Heart left ventricle (tissue), 13 donors: ENCODE measurements at regions not wholly inside any gene's neighbourhood (a gene's known extent, or its start where the extent isn't known, plus 50 kb on each side); places are given as distances from the start of the nearest gene placed in this dataset.

ENCODE experiments used
- CTCF ChIP-seq, 12 donors: fragments of 200-600 bp; sonication (generic) in 4 of 12; IDR thresholded peaks; one replicate each; pipeline versions ENCODE4 v1.5.0 to v1.8.0; 2018 to 2022; ENCODE audit warnings: antibody characterized with exemption in 12 of 12, mild to moderate bottlenecking in 5 of 12
- POLR2A ChIP-seq, 2 donors: fragments of 450-650 bp; IDR thresholded peaks; one replicate each; pipeline ENCODE4 v1.6.1; 2017; ENCODE audit warnings: antibody characterized with exemption in 2 of 2, mild to moderate bottlenecking in 2 of 2, moderate library complexity in 2 of 2
- donor health status: ischemic (EF 13 %, LVEDD 7.1; RV severe dilation, severe dysfunction).
- donor health status: DM: no; HTN: yes; CAD: no.
- donor health status: DM: no; HTN: no; CAD: no.
- donor health status: ischemic (EF 25% LVEDD 6.9; RV normal size, moderate dysfunction).
- donor health status: ischemic (EF 25% LVEDD 5.7; RV mildly dilated, moderate dysfunction).
- donor health status: ischemic (EF 35%, LVEDD 5.7; RV mildly dilated, moderate dysfunction).
- donor health status: nonischemic (EF 11% LVEDD 7.7; RV severe dilation, severe dysfunction).
- donor health status: DM: yes; HTN: yes; CAD: no.
- donor health status: PGD.
- donor health status: ischemic (EF 29% LVEDD 5.4; RV normal size, mild dysfunction).
- donor health status: nonischemic (EF 23%, LVEDD 6.1; RV moderate dilation, normal function).

GRCh38 chr15:69731081-69731330 lies 278.4 kb downstream of the RPLP1 start:
- TF ChIP-seq POLR2A (IDR thresholded peaks at IDR 0.05) = no peak
- no peak for TF ChIP-seq CTCF (IDR thresholded peaks at IDR 0.05)
